ENCODE measurements at regions not wholly inside any gene's neighbourhood (a gene's known extent, or its start where the extent isn't known, plus 50 kb on each side); places are given as distances from the start of the nearest gene placed in this dataset.

- TF ChIP-seq CTCF (IDR thresholded peaks at IDR 0.05) (no peak), POLR2A (IDR thresholded peaks at IDR 0.05) (no peak)
Observed at GRCh38 chr4:18999595-18999994, 978.0 kb upstream of the LCORL start.

All from testis (tissue), 2 donors.